BJ (cell line): ENCODE measurements at regions not wholly inside any gene's neighbourhood (a gene's known extent, or its start where the extent isn't known, plus 50 kb on each side); places are given as distances from the start of the nearest gene placed in this dataset.
A peak's percentile ranks its signal among the peaks of the same experiment; 100 is the strongest.

Source experiments
- CTCF ChIA-PET: fragments of 350-600 bp; formaldehyde crosslinking; extraction: SDS; loops from one replicate; lab custom pipeline; 2021; ENCODE audit warnings: antibody characterized with exemption, inconsistent platforms; lab: Yijun Ruan, JAX
- POLR2A ChIA-PET: fragments of 300-600 bp; sonication (Branson Sonifier 250); formaldehyde crosslinking; extraction: SDS; loops from one replicate; lab custom pipeline; 2021; ENCODE audit warnings: antibody characterized with exemption; lab: Charles Lee
- DNase-seq: peaks from one replicate; pipeline ENCODE4 v3.0.0-alpha.2; 2011; ENCODE audit warnings: low read depth
- H3K27me3 ChIP-seq: 2 replicates; pipeline ENCODE4 v1.6.0; 2011; ENCODE audit warnings: low read length; ENCODE audit not compliant: control insufficient read depth, insufficient read depth
- H3K36me3 ChIP-seq: 2 replicates; pipeline ENCODE4 v1.5.1; 2011; ENCODE audit warnings: low read length; ENCODE audit not compliant: control insufficient read depth, insufficient read depth
- H3K4me3 ChIP-seq: 2 replicates; pipeline ENCODE4 v1.5.1; 2011; ENCODE audit warnings: low read depth, mild to moderate bottlenecking, control low read depth, low read length
- CTCF ChIP-seq: IDR thresholded peaks from 2 replicates; pipeline ENCODE4 v1.5.1; 2011; ENCODE audit warnings: low read depth, mild to moderate bottlenecking, control low read depth, inconsistent platforms, low read length, moderate library complexity; ENCODE audit not compliant: insufficient read depth

- Histone ChIP-seq H3K27me3 (no peaks in the 10 kb centered on the region), H3K36me3 (no peaks in the 10 kb centered on the region), H3K4me3 (no peak overlapping the region)
- no peak for TF ChIP-seq CTCF
- DNase-seq = peak; percentile 18
- POLR2A ChIA-PET = interaction anchor here (0.6 kb wide), 1 partner anchor 233 kb away, joined by 3 read pairs; no protein-coding TSS in a partner anchor
- CTCF ChIA-PET = no interaction called here
Measured at GRCh38 chr6:105851113-105851580, 235.0 kb upstream of the PRDM1 start.

- no peaks in the 10 kb centered on the region for H3K36me3 ChIP-seq
- POLR2A ChIA-PET = no interaction called here
- no peak for TF ChIP-seq CTCF
- CTCF ChIA-PET = no interaction called here
- no peak overlapping the region for H3K4me3 ChIP-seq
- no peak for DNase-seq
- H3K27me3 ChIP-seq = no peaks in the 10 kb centered on the region
Measured at GRCh38 chr6:105850261-105851112, 235.6 kb upstream of the PRDM1 start.

GRCh38 chr6:105849746-105850145 is 236.4 kb upstream of the PRDM1 start:
- H3K36me3 ChIP-seq = no peaks in the 10 kb centered on the region
- DNase-seq = no peak
- CTCF ChIA-PET = no interaction called here
- H3K4me3 ChIP-seq = no peak overlapping the region
- no peaks in the 10 kb centered on the region for H3K27me3 ChIP-seq
- TF ChIP-seq CTCF = no peak
- POLR2A ChIA-PET = no interaction called here

- Histone ChIP-seq H3K36me3 (no peaks in the 10 kb centered on the region), H3K4me3 (no peak overlapping the region), H3K27me3 (no peaks in the 10 kb centered on the region)
- DNase-seq = no peak
- POLR2A ChIA-PET = no interaction called here
- TF ChIP-seq CTCF = no peak
- CTCF ChIA-PET = interaction anchor here (0.7 kb wide), 1 partner anchor 207 kb away, joined by 3 read pairs; no protein-coding TSS in a partner anchor
Measured at GRCh38 chr6:105847433-105847832, 238.7 kb upstream of the PRDM1 start.

- POLR2A ChIA-PET = no interaction called here
- no peak for DNase-seq
- TF ChIP-seq CTCF = no peak
Measured at GRCh38 chr6:105844275-105844883, 241.8 kb upstream of the PRDM1 start.

More at GRCh38 chr6:105844275-105844883, 241.8 kb upstream of the PRDM1 start:
- Histone ChIP-seq H3K4me3 (no peak overlapping the region), H3K36me3 (no peaks in the 10 kb centered on the region), H3K27me3 (no peaks in the 10 kb centered on the region)
- CTCF ChIA-PET = no interaction called here
